Left lung (tissue), 4 donors: ENCODE measurements at regions not wholly inside any gene's neighbourhood (a gene's known extent, or its start where the extent isn't known, plus 50 kb on each side); places are given as distances from the start of the nearest gene placed in this dataset.

Experiments
- ATAC-seq: fragments of 200-7000 bp; cut with Tn5 transposase; one replicate; pipeline ENCODE4 v1.9.1; 2020; ENCODE audit warnings: moderate library complexity
- DNase-seq, 4 donors: peaks; one replicate each; pipeline ENCODE4 v3.0.0-alpha.2; 2013 to 2020
- H3K27ac ChIP-seq, 2 donors: fragments of 200-600 bp; sonication (generic) in 1 of 2; one replicate each; pipeline versions ENCODE4 v1.5.0 to v1.8.0; 2020 to 2021
- H3K27me3 ChIP-seq, 2 donors: fragments of 200-600 bp; sonication (generic) in 1 of 2; one replicate each; pipeline versions ENCODE4 v1.5.0 to v1.8.0; 2020 to 2021
- H3K36me3 ChIP-seq, 2 donors: fragments of 200-600 bp; sonication (generic) in 1 of 2; one replicate each; pipeline versions ENCODE4 v1.5.0 to v1.8.0; 2020 to 2021
- H3K4me1 ChIP-seq, 2 donors: fragments of 200-600 bp; one replicate each; pipeline ENCODE4 v1.8.0; 2021
- H3K4me3 ChIP-seq, 2 donors: fragments of 200-600 bp; sonication (generic) in 1 of 2; one replicate each; pipeline versions ENCODE4 v1.5.0 to v1.8.0; 2020 to 2021; ENCODE audit warnings: mild to moderate bottlenecking in 1 of 2
- H3K9me3 ChIP-seq, 2 donors: fragments of 200-600 bp; sonication (generic) in 1 of 2; one replicate each; pipeline versions ENCODE4 v1.5.0 to v1.8.0; 2020 to 2021
- intact Hi-C, 2 donors: fragments of 100-400 bp; cut with DNase I; formaldehyde crosslinking; loops; one replicate each; pipeline versions ENCODE4 v1.11.2 to v1.14.2; 2022
- TF ChIP-seq, protein P1 (sequence below), 2 donors: fragments of 200-600 bp; sonication (generic) in 1 of 2; IDR thresholded peaks; one replicate each; pipeline versions ENCODE4 v1.5.0 to v1.8.0; 2021; ENCODE audit warnings: antibody characterized with exemption in 2 of 2
- donor health status: DM: no; HTN: yes; CAD: no.
- donor health status: DM: no; HTN: no; CAD: no.

DNA sequence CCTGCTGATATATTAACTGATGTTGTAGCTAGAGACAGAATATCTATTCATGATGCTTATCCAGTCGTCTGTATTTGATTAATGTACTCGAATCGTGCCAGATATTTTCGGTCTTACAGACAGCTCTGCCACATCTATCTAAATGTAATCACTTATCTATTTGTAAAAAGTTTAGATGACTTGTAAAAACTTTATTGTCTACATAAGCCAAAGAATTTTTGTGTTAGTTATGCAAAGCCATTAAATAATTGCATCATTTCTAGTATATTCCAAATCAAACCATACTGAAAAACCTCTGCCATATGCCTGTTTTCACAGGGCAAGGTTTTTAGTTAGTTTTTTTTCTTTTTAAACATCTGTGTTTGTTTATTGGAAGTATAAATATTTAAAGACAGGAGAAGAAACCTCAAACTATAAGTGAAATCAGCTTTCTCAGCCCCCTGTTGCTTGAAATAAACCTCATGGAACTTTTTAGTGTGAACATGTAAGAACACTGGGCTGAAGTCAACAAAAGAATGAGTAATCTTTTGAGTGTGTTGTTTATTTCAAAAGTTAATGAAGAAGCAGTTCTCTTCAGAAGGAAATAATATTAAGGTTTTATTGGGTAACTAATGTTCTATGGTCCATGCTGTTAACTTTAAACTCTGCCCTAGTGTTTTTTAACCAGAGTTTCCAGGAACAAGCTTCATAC, 657.6 kb upstream of the SYT4 start:
- H3K36me3 ChIP-seq = no peaks in the 10 kb centered on the region
- TF ChIP-seq, protein P1, sequence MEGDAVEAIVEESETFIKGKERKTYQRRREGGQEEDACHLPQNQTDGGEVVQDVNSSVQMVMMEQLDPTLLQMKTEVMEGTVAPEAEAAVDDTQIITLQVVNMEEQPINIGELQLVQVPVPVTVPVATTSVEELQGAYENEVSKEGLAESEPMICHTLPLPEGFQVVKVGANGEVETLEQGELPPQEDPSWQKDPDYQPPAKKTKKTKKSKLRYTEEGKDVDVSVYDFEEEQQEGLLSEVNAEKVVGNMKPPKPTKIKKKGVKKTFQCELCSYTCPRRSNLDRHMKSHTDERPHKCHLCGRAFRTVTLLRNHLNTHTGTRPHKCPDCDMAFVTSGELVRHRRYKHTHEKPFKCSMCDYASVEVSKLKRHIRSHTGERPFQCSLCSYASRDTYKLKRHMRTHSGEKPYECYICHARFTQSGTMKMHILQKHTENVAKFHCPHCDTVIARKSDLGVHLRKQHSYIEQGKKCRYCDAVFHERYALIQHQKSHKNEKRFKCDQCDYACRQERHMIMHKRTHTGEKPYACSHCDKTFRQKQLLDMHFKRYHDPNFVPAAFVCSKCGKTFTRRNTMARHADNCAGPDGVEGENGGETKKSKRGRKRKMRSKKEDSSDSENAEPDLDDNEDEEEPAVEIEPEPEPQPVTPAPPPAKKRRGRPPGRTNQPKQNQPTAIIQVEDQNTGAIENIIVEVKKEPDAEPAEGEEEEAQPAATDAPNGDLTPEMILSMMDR (IDR thresholded peaks at IDR 0.05) = no peak
- H3K4me3 ChIP-seq = no peak overlapping the region
- H3K27ac ChIP-seq = peak overlapping the region in 1 of 2 donors; percentile 15
- intact Hi-C loops = no loop called here
- ATAC-seq (peak; percentile 50), DNase-seq (peak in 2 of 4 donors; percentile 90 to 93)
- peaks cover 3 to 5% of the 10 kb centered on the region in 2 donors for H3K4me1 ChIP-seq
- H3K27me3 ChIP-seq = no peaks in the 10 kb centered on the region
- H3K9me3 ChIP-seq = no peaks in the 10 kb centered on the region

DNA sequence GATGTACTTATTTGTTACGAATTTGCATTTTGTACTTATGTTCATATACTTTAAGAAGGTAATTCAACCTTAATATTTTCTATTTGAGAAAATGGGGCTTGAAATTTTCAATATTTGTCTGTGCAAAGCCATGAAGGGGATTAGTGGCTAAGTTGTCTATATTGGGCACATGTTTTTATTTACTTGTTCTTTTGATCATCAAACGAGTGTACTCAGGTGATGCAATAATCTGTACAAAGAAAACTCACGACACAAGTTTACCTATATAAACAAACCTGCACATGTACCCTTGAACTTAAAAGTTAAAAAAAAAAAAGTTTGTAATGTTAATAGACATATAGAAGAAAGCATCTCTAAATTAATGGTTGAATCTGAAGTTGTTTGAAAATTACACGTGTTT, 658.9 kb upstream of the SYT4 start:
- intact Hi-C loops = no loop called here
- peaks cover 3 to 5% of the 10 kb centered on the region in 2 donors for H3K4me1 ChIP-seq
- TF ChIP-seq, protein P1 (IDR thresholded peaks at IDR 0.05) = no peak
- H3K4me3 ChIP-seq = no peak overlapping the region
- no peak for ATAC-seq
- no peaks in the 10 kb centered on the region for H3K36me3 ChIP-seq
- H3K9me3 ChIP-seq = no peaks in the 10 kb centered on the region
- no peaks in the 10 kb centered on the region for H3K27me3 ChIP-seq
- DNase-seq = no peak
- H3K27ac ChIP-seq = no peak overlapping the region

DNA sequence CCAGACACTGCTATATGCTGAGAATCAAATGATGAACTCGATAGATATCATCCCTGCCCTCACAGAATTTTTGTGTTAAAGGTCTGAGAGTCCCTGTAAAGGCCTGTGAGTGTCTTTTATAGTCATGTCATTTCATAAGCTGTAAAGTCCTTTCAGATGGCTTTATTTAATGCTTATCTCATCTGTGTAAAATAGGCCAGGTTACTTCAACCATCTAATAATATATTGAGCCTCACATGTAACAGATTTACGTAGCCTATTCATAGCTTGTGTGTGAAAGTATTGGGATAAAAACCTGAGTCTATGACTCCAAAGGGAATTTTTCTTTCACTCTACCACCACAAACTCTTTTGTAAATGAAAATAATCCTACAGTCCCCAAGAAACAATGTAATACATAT, 672.0 kb upstream of the SYT4 start:
- no peak overlapping the region for H3K27ac ChIP-seq
- H3K9me3 ChIP-seq = peaks cover 0 to 7% of the 10 kb centered on the region in 2 donors
- no peak for ATAC-seq
- no peak overlapping the region for H3K4me3 ChIP-seq
- DNase-seq = no peak
- intact Hi-C loops = no loop called here
- no peaks in the 10 kb centered on the region for H3K4me1 ChIP-seq
- no peaks in the 10 kb centered on the region for H3K36me3 ChIP-seq
- no peaks in the 10 kb centered on the region for H3K27me3 ChIP-seq
- TF ChIP-seq, protein P1 (IDR thresholded peaks at IDR 0.05) = no peak

DNA sequence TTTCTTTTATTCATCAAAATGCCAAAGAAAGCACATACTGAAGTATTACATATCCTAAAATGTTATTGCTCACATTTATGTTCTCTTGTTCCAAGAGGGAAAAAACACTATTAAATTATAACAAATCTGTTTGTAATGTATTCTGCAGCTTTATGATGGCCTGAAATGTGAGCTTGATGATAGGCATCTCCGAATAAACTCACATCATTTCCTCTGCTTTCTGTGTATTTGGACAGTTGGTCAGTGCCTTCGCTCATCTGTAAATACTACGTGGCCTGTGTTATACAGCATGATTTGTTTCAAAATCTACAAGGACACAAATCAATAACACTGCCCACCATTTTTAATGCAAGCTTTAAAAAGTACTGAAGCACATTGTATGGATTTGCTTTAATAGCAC, 672.8 kb upstream of the SYT4 start:
- no peak overlapping the region for H3K4me3 ChIP-seq
- H3K27ac ChIP-seq = no peak overlapping the region
- intact Hi-C loops = no loop called here
- no peaks in the 10 kb centered on the region for H3K4me1 ChIP-seq
- H3K27me3 ChIP-seq = no peaks in the 10 kb centered on the region
- TF ChIP-seq, protein P1 (IDR thresholded peaks at IDR 0.05) = no peak
- ATAC-seq (no peak), DNase-seq (no peak)
- H3K36me3 ChIP-seq = no peaks in the 10 kb centered on the region
- H3K9me3 ChIP-seq = peaks cover 0 to 7% of the 10 kb centered on the region in 2 donors

DNA sequence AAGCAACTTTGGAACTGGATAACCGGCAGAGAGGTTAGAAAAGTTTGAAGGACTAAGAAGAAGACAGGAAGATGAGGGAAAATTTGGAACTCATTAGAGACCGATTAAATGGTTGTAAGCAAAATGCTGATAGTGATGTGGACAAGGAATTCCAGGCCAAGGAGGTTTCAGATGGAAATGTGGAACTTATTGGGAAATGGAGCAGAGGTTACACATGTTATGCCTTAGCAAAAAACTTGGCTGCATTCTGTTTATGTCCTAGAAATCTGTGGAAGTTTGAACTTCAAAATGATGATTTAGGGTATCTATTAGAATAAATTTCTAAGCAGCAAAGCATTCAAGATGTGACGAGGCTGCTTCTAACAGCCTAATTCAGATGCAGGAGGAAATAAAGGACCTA, 675.1 kb upstream of the SYT4 start:
- Histone ChIP-seq H3K4me3 (no peak overlapping the region), H3K9me3 (peaks cover 0 to 7% of the 10 kb centered on the region in 2 donors), H3K27ac (no peak overlapping the region), H3K4me1 (no peaks in the 10 kb centered on the region), H3K36me3 (no peaks in the 10 kb centered on the region), H3K27me3 (no peaks in the 10 kb centered on the region)
- TF ChIP-seq, protein P1 (IDR thresholded peaks at IDR 0.05) = no peak
- no peak for ATAC-seq
- intact Hi-C loops = no loop called here
- DNase-seq = no peak
